Peyer's patch (tissue), 4 donors: ENCODE measurements at regions not wholly inside any gene's neighbourhood (a gene's known extent, or its start where the extent isn't known, plus 50 kb on each side); places are given as distances from the start of the nearest gene placed in this dataset.
A peak's percentile ranks its signal among the peaks of the same experiment; 100 is the strongest.

ENCODE experiments used
- DNase-seq, 3 donors: peaks; one replicate each; pipeline ENCODE4 v3.0.0-alpha.2; 2017 to 2019
- H3K27ac ChIP-seq, 4 donors: fragments of 200-600 bp; sonication (generic); one replicate each; pipeline ENCODE4 v1.5.1; 2016 to 2019
- H3K27me3 ChIP-seq, 2 donors: fragments of 200-600 bp; sonication (generic); one replicate each; pipeline ENCODE4 v1.5.1; 2019
- H3K36me3 ChIP-seq, 3 donors: fragments of 200-600 bp; sonication (generic); one replicate each; pipeline ENCODE4 v1.5.1; 2016 to 2019
- H3K4me1 ChIP-seq, 4 donors: fragments of 200-600 bp; sonication (generic); one replicate each; pipeline ENCODE4 v1.5.1; 2016 to 2019
- H3K4me3 ChIP-seq, 4 donors: fragments of 200-600 bp; sonication (generic); 1 replicate in 3 of 4; 2 replicates in 1 of 4; pipeline ENCODE4 v1.5.1; 2016 to 2019; ENCODE audit warnings: mild to moderate bottlenecking in 1 of 4
- H3K9me3 ChIP-seq, 4 donors: fragments of 200-600 bp; sonication (generic); one replicate each; pipeline ENCODE4 v1.5.1; 2016 to 2019; ENCODE audit warnings: mild to moderate bottlenecking in 1 of 4
- POLR2A ChIP-seq, 2 donors: fragments of 450-650 bp; IDR thresholded peaks; one replicate each; pipeline ENCODE4 v1.5.1; 2017; ENCODE audit warnings: antibody characterized with exemption in 2 of 2, mild to moderate bottlenecking in 2 of 2, moderate library complexity in 2 of 2
- TF ChIP-seq, protein P1 (sequence below), 6 experiments: fragments of 450-650 bp in 4 of 6; fragments of 200-600 bp in 2 of 6; sonication (generic) in 1 of 6; IDR thresholded peaks; one replicate each; pipeline ENCODE4 v1.5.1; 2017 to 2019; ENCODE audit warnings: antibody characterized with exemption in 6 of 6, mild to moderate bottlenecking in 3 of 6, moderate library complexity in 1 of 6

DNA sequence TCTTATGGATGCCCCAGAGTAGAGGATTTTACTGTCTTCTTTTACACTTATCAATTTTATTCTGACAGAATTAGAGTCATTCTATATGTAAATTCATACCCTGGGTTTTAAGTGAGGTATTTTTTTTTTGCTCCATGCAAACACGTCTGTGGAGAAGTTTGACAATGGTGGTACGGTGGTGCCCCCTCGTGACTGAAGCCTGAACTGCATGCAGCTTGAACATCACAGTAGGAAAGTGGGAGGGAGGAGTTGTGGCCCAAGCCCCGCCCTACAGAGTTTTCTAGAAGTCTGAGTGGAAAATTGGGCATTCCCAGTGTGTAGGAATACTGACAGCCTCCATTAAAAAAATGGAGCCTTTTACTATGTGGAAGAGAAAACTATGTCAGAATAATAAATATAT is 73.3 kb upstream of the RAB40AL start:
- Histone ChIP-seq H3K36me3 (no peaks in the 10 kb centered on the region), H3K9me3 (no peaks in the 10 kb centered on the region), H3K4me3 (no peak overlapping the region), H3K27ac (no peak overlapping the region), H3K27me3 (no peaks in the 10 kb centered on the region), H3K4me1 (no peaks in the 10 kb centered on the region)
- TF ChIP-seq, protein P1, sequence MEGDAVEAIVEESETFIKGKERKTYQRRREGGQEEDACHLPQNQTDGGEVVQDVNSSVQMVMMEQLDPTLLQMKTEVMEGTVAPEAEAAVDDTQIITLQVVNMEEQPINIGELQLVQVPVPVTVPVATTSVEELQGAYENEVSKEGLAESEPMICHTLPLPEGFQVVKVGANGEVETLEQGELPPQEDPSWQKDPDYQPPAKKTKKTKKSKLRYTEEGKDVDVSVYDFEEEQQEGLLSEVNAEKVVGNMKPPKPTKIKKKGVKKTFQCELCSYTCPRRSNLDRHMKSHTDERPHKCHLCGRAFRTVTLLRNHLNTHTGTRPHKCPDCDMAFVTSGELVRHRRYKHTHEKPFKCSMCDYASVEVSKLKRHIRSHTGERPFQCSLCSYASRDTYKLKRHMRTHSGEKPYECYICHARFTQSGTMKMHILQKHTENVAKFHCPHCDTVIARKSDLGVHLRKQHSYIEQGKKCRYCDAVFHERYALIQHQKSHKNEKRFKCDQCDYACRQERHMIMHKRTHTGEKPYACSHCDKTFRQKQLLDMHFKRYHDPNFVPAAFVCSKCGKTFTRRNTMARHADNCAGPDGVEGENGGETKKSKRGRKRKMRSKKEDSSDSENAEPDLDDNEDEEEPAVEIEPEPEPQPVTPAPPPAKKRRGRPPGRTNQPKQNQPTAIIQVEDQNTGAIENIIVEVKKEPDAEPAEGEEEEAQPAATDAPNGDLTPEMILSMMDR (IDR thresholded peaks at IDR 0.05): peak; percentile 54 to 75 (median 71)
- TF ChIP-seq POLR2A (IDR thresholded peaks at IDR 0.05): no peak
- DNase-seq: peak; percentile 74 to 90 (median 82)

DNA sequence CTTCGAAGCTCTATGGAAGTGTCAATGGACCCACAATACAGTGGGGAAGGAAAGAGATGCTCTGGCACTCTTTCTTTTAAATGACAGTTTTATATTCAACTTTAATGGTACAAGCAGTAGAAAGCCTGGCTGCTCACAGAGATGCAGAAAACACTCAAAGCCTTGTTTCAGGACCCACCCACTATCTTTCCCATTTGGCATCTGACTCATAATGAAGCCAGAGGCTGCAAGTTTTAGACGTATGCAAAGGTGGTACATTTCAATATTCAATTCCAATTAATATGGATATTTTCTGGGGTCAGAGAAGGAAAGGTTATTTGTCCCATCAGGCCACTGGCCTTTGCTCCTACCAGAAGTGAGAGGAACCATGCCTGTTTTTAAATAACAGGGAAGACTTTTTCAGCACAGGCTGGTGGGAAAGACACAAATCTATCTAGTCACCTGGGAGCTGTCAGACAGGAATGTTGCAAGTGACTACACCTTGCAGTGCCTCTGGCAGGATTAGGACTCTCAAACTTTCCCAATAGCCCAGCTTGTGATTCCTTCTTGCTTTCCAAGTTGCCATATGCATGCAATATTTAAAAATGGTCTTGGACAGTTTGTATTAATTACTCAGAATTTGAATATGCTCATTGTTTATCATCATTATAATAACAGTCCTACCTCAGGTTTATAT is 70.0 kb upstream of the RAB40AL start:
- no peak for TF ChIP-seq POLR2A (IDR thresholded peaks at IDR 0.05)
- TF ChIP-seq, protein P1 (IDR thresholded peaks at IDR 0.05): no peak

DNA sequence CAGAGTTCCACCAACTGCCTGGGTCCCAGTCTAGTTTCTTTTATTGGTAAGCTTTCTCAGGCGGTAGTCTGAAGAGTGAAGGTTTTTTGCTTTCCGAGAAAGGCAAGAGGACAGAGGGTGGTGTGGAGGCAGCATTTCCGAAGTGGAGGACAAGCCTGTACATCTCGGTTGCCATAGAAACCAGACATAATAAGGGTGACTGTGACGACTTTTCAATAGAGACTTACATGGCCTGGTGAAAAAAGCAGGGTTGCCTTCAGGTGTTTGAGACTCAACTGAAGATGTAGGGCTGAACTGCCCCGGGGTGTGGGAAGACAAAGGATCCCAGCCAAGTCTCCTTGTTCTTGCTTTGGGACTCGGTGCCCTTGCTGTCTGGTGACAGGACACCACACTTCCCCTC is 53.6 kb upstream of the RAB40AL start:
- Histone ChIP-seq H3K4me1 (no peaks in the 10 kb centered on the region), H3K27me3 (no peaks in the 10 kb centered on the region), H3K36me3 (no peaks in the 10 kb centered on the region), H3K4me3 (no peak overlapping the region), H3K27ac (no peak overlapping the region), H3K9me3 (no peaks in the 10 kb centered on the region)
- DNase-seq: no peak
- TF ChIP-seq, protein P1 (IDR thresholded peaks at IDR 0.05): no peak
- TF ChIP-seq POLR2A (IDR thresholded peaks at IDR 0.05): no peak

More for the DNA sequence above, 70.0 kb upstream of the RAB40AL start:
- H3K4me3 ChIP-seq: no peak overlapping the region
- H3K27me3 ChIP-seq: no peaks in the 10 kb centered on the region
- H3K4me1 ChIP-seq: no peaks in the 10 kb centered on the region
- no peak overlapping the region for H3K27ac ChIP-seq
- H3K9me3 ChIP-seq: no peaks in the 10 kb centered on the region
- no peaks in the 10 kb centered on the region for H3K36me3 ChIP-seq
- no peak for DNase-seq
